Breast epithelium (tissue), 4 donors: ENCODE measurements at regions not wholly inside any gene's neighbourhood (a gene's known extent, or its start where the extent isn't known, plus 50 kb on each side); places are given as distances from the start of the nearest gene placed in this dataset.

ENCODE experiments used
- DNase-seq, 2 donors: peaks; one replicate each; pipeline ENCODE4 v3.0.0-alpha.2; 2019; ENCODE audit warnings: low spot score in 2 of 2
- H3K27ac ChIP-seq, 2 donors: fragments of 200-600 bp; sonication (generic) in 1 of 2; one replicate each; pipeline ENCODE4 v1.5.1; 2016 to 2019; ENCODE audit warnings: mild to moderate bottlenecking in 1 of 2
- H3K27me3 ChIP-seq, 2 donors: fragments of 200-600 bp; sonication (generic) in 1 of 2; one replicate each; pipeline versions ENCODE4 v1.5.1 to v1.6.0; 2017 to 2019; ENCODE audit warnings: control low read depth in 1 of 2, mild to moderate bottlenecking in 1 of 2
- H3K36me3 ChIP-seq: fragments of 200-600 bp; one replicate; pipeline ENCODE4 v1.5.1; 2019
- H3K4me1 ChIP-seq, 2 donors: fragments of 200-600 bp; sonication (generic); one replicate each; pipeline ENCODE4 v1.5.1; 2016 to 2019; ENCODE audit warnings: control low read depth in 1 of 2
- H3K4me3 ChIP-seq, 3 donors: fragments of 200-600 bp; sonication (generic); 1 replicate in 2 of 3; 2 replicates in 1 of 3; pipeline ENCODE4 v1.5.1; 2016 to 2019; ENCODE audit warnings: mild to moderate bottlenecking in 3 of 3, moderate library complexity in 2 of 3
- H3K9me3 ChIP-seq, 2 donors: fragments of 200-600 bp; sonication (generic) in 1 of 2; one replicate each; pipeline ENCODE4 v1.5.1; 2016 to 2019; ENCODE audit warnings: control low read depth in 1 of 2
- POLR2A ChIP-seq: fragments of 450-650 bp; IDR thresholded peaks from one replicate; pipeline ENCODE4 v1.6.1; 2016; ENCODE audit warnings: antibody characterized with exemption, mild to moderate bottlenecking, moderate library complexity
- POLR2AphosphoS5 ChIP-seq, 3 donors: sonication (generic); formaldehyde crosslinking; IDR thresholded peaks; one replicate each; pipeline ENCODE4 v1.6.1; 2017; ENCODE audit warnings: antibody characterized with exemption in 3 of 3
- intact Hi-C: fragments of 100-400 bp; cut with DNase I; formaldehyde crosslinking; loops from one replicate; pipeline ENCODE4 v1.15.1; 2023; ENCODE audit warnings: low total_unique reads
- TF ChIP-seq, protein P1 (sequence below), 3 donors: fragments of 450-650 bp; IDR thresholded peaks; one replicate each; pipeline ENCODE4 v1.5.1; 2016 to 2017; ENCODE audit warnings: antibody characterized with exemption in 3 of 3, mild to moderate bottlenecking in 3 of 3, moderate library complexity in 3 of 3

DNA sequence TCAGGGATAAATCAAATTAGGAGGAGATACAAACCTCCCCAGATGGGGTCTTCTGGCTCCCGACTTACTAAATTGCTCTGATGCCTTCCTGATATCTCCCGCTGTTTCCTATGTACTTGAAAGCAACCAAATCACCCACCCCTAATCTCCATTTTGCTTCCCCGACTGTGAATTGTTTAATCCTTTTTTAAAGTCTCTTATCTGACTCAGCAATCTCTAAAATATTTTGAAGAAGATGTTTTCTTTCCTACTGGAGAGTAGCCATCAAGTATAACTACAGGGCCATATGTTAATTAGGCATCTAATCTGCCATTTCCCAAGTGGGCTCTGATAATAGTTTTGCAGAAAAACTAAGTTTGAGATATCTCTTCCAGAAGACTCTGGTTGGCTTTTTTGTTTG is 365.2 kb upstream of the MAF start:
- H3K4me3 ChIP-seq, result no peak overlapping the region
- no peaks in the 10 kb centered on the region for H3K9me3 ChIP-seq
- no peaks in the 10 kb centered on the region for H3K4me1 ChIP-seq
- H3K27ac ChIP-seq, result no peak overlapping the region
- no peak for TF ChIP-seq POLR2AphosphoS5 (IDR thresholded peaks at IDR 0.05)
- TF ChIP-seq, protein P1, sequence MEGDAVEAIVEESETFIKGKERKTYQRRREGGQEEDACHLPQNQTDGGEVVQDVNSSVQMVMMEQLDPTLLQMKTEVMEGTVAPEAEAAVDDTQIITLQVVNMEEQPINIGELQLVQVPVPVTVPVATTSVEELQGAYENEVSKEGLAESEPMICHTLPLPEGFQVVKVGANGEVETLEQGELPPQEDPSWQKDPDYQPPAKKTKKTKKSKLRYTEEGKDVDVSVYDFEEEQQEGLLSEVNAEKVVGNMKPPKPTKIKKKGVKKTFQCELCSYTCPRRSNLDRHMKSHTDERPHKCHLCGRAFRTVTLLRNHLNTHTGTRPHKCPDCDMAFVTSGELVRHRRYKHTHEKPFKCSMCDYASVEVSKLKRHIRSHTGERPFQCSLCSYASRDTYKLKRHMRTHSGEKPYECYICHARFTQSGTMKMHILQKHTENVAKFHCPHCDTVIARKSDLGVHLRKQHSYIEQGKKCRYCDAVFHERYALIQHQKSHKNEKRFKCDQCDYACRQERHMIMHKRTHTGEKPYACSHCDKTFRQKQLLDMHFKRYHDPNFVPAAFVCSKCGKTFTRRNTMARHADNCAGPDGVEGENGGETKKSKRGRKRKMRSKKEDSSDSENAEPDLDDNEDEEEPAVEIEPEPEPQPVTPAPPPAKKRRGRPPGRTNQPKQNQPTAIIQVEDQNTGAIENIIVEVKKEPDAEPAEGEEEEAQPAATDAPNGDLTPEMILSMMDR (IDR thresholded peaks at IDR 0.05), result no peak
- TF ChIP-seq POLR2A, result no peak
- H3K27me3 ChIP-seq, result no peaks in the 10 kb centered on the region
- H3K36me3 ChIP-seq, result no peaks in the 10 kb centered on the region
- intact Hi-C loops, result no loop called here
- no peak for DNase-seq

- no peaks in the 10 kb centered on the region for H3K36me3 ChIP-seq
- H3K9me3 ChIP-seq, result no peaks in the 10 kb centered on the region
- no peak overlapping the region for H3K4me3 ChIP-seq
- DNase-seq, result no peak
- TF ChIP-seq POLR2AphosphoS5 (IDR thresholded peaks at IDR 0.05), result no peak
- TF ChIP-seq POLR2A, result no peak
- TF ChIP-seq, protein P1 (IDR thresholded peaks at IDR 0.05), result no peak
- H3K27me3 ChIP-seq, result no peaks in the 10 kb centered on the region
- intact Hi-C loops, result no loop called here
- no peaks in the 10 kb centered on the region for H3K4me1 ChIP-seq
- H3K27ac ChIP-seq, result no peak overlapping the region
These were observed 363.6 kb upstream of the MAF start for GRCh38 chr16:79964104-79964503.

GRCh38 chr16:79962962-79963361 is 362.4 kb upstream of the MAF start:
- no peaks in the 10 kb centered on the region for H3K27me3 ChIP-seq
- intact Hi-C loops, result no loop called here
- TF ChIP-seq, protein P1 (IDR thresholded peaks at IDR 0.05), result no peak
- TF ChIP-seq POLR2A, result no peak
- no peak for TF ChIP-seq POLR2AphosphoS5 (IDR thresholded peaks at IDR 0.05)

GRCh38 chr16:79959226-79959625 is 358.7 kb upstream of the MAF start:
- Histone ChIP-seq H3K27ac (no peak overlapping the region), H3K36me3 (no peaks in the 10 kb centered on the region), H3K4me1 (no peaks in the 10 kb centered on the region), H3K4me3 (no peak overlapping the region), H3K27me3 (no peaks in the 10 kb centered on the region), H3K9me3 (no peaks in the 10 kb centered on the region)
- intact Hi-C loops, result no loop called here
- TF ChIP-seq POLR2AphosphoS5 (IDR thresholded peaks at IDR 0.05), result no peak
- TF ChIP-seq POLR2A, result no peak
- TF ChIP-seq, protein P1 (IDR thresholded peaks at IDR 0.05), result no peak
- DNase-seq, result no peak

More at GRCh38 chr16:79962962-79963361, 362.4 kb upstream of the MAF start:
- no peak overlapping the region for H3K27ac ChIP-seq
- H3K4me3 ChIP-seq, result no peak overlapping the region
- no peaks in the 10 kb centered on the region for H3K4me1 ChIP-seq
- no peaks in the 10 kb centered on the region for H3K36me3 ChIP-seq
- no peak for DNase-seq
- H3K9me3 ChIP-seq, result no peaks in the 10 kb centered on the region

- Histone ChIP-seq H3K9me3 (no peaks in the 10 kb centered on the region), H3K36me3 (no peaks in the 10 kb centered on the region), H3K4me1 (no peaks in the 10 kb centered on the region), H3K4me3 (no peak overlapping the region), H3K27me3 (no peaks in the 10 kb centered on the region), H3K27ac (no peak overlapping the region)
- no peak for TF ChIP-seq POLR2A
- TF ChIP-seq, protein P1 (IDR thresholded peaks at IDR 0.05), result no peak
- TF ChIP-seq POLR2AphosphoS5 (IDR thresholded peaks at IDR 0.05), result no peak
- DNase-seq, result no peak
- intact Hi-C loops, result no loop called here
These were observed 354.6 kb upstream of the MAF start for GRCh38 chr16:79954921-79955705.
